NB4 (cell line): ENCODE measurements at regions not wholly inside any gene's neighbourhood (a gene's known extent, or its start where the extent isn't known, plus 50 kb on each side); places are given as distances from the start of the nearest gene placed in this dataset.

Source experiments
- CTCF ChIP-seq: IDR thresholded peaks from one replicate; pipeline ENCODE4 v1.5.1; 2012; ENCODE audit warnings: low read depth, low read length
- MAX ChIP-seq: IDR thresholded peaks from 2 replicates; pipeline ENCODE4 v1.6.1; 2011; ENCODE audit warnings: low read depth, low read length
- MYC ChIP-seq: IDR thresholded peaks from 2 replicates; pipeline ENCODE4 v1.6.1; 2011; ENCODE audit warnings: low read depth, low read length
- POLR2A ChIP-seq: IDR thresholded peaks from 2 replicates; pipeline ENCODE4 v1.6.1; 2011; ENCODE audit warnings: mild to moderate bottlenecking; ENCODE audit not compliant: insufficient read length; ENCODE audit errors: extremely low read depth

GRCh38 chr2:207357216-207357615 lies 172.5 kb upstream of the CREB1 start:
- TF ChIP-seq CTCF (no peak), MAX (no peak), POLR2A (no peak), MYC (no peak)
